NCI-H510A (cell line): ENCODE measurements at regions not wholly inside any gene's neighbourhood (a gene's known extent, or its start where the extent isn't known, plus 50 kb on each side); places are given as distances from the start of the nearest gene placed in this dataset.

Source experiments
- DNase-seq: peaks from one replicate; lab custom pipeline; 2025; lab: John Stamatoyannopoulos, UW

DNA sequence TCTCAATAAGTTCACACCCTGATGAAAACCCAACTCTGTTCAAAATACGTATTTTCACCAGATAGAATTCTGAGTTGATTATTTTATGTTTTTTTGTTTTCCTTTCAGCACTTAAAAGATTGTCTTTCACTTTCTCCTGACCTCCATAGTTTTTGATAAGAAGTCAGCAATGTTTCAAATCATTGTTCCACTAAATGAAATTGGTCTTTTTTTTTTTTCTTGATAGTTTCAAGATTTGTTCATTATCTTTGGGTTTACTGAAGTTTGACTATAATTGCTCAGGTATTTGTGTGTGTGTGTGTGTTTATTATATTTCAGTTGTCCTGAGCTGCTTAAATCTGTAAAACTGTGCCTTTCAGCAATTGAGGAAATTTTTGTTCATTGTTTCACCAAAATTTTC is 498.7 kb downstream of the TLE1 start:
- DNase-seq: no peak

DNA sequence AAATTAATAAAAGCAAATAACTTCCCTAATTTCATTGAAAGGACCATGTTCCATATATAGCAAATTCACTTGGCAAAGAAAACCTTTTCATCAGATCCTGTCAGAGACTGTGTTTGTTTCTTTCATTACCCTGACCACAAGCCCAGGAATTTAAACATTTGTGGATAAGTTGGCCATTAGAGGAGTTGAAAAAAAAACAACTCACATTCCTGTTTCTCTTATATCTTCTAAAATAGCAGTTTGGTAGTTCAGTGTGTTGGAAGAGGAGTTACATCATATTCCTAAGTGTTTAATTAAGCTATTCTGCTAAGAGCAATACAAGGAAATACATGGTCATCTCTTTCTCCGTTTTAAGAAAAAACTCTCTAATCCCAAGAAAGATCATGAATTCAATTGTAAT is 505.6 kb downstream of the TLE1 start:
- DNase-seq: no peak

DNA sequence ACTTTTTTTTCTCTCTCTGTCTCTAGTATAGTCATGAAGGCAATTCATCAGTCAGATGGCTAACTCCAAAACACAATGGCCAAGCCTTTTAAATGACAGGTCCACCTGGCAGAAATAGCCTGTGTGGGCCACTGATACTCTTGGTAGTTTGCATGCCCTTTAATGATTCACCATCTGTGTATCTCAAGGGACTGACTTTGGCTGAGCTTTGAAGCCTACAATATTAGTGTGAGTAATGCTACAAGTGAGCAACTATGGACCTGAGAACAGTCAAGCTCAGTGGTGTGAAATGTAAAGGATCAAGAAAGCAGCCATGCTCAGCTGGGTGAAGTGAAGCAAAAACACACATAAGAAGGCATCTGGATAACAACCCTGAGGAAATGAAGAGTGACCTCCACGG is 506.9 kb downstream of the TLE1 start:
- DNase-seq: no peak

DNA sequence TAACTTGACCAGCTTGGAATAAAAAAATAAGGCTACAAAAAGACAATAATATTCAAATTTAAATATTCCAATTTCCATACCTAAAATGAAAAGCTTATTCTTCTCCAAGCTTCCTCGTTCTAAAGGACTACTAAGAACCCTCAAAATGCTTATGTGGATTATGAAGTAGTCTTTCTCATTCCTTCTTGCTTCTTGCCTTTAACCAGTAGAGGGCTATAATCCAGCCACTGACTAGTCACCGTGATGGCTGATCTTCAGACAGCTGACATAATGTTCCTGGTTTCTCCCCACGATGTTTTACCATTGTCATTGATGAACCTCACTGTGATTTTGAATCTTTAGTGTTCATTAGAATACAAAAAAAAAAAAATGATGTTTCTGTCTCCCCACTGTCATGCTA is 515.3 kb downstream of the TLE1 start:
- no peak for DNase-seq

DNA sequence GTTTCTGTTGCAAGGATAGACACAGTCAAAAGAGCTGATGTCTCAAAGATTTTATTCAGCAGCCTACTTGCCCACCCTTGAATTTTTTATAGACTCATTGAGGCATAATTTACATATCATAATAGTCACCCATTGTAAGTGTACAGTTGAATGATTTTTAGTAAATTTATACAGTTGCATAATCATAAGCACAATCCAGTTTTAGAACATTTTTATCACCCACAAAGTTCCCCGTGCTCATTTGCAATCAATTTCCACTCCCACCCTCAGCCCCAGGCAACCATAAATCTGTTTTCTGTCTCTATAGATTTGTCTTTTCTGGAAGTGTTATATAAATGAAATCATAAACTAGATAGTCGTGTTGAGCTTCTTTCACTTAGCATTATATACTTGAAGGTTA is 517.7 kb downstream of the TLE1 start:
- DNase-seq: no peak

DNA sequence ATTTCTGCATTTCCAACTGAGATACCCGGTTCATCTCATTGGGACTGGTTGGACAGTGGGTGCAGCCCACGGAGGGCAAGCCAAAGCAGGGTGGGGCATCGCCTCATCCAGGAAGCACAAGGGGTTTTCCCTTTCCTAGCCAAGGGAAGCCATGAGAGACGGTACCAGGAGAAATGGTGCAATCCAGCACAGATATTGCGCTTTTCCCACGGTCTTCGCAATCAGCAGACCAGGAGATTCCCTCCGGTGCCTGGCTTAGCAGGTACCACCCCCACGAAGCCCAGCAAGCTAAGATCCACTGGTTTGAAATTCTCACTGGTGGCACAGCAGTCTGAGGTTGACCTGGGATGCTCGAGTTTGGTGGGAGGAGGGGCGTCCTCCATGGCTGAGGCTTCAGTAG is 527.0 kb downstream of the TLE1 start:
- no peak for DNase-seq

DNA sequence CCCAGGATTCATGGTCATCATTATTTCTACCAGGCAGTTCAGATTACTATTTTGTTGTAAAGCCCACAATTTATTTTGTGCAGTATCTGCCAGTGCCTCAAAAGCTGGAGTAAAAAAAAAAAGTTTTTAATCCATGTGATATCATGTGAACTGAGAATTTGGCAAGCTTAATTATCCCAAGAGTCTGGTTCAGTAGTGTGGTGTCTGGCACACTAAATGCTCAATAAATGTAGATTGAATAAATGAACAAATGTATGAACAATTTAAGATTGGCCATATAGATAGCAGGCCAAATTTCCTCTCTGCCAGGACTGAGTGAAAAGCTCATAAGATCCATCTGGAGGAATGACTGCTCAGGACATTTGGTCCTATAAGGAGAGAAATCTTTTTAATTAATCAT is 533.0 kb downstream of the TLE1 start:
- no peak for DNase-seq

DNA sequence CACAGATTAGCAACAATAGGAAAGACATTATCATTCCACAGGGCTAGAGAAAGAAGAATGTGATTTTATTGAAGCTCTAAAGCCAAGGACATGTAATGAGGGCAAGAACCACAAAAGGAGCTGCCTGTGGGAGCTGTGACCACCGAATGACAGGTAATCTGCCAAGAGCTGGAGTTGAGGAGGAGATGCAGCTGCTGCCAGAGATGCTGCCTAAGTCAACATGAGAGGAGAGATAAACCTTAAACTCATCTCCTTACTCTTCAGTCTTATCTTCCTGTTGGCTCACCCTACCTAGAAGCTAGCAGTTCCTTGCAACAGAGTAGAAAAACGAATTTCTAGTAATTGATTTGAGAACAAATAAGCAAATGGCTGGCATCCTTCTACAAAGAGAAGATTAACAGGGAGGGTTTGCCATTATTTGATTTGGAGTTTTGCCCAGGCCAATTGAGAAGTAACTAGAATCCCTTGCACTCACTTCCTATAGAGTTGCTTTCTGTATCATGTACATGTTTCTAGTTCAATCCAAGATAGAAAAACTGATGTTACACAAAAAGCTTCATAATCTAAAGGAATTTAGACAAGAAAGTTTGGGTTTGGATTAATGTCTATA is 539.2 kb downstream of the TLE1 start:
- peak; percentile 16 for DNase-seq

DNA sequence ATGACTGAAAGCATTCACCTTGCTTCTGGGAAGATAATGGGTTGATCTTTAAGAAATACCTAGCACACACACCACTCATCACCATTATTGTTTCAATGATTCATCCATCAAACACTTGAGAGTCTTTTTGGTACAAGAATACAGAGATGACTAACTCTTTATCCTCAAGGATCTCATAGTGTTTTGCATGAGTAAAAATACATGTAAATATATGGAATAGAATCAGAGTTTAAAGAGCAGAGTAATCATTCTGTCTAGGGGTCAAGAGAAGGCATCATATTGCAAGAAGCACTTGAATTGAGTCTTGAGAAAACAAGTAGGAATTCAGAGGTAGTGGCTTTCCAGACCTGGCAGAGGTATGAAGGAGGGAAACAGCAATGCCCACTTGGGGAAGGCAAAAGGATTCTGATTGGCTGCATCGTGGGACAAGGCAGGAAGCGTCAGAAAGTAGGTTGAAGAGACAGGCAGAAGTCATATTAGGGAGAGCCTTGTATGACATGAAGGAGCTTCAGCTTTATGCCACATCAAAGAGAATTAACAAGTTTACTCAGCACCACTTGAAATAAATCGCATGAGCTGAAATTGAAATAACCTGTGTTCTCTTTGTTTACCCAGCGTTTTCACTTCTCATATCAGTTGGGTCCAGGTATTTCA is 542.5 kb downstream of the TLE1 start:
- peak; percentile 34 for DNase-seq

DNA sequence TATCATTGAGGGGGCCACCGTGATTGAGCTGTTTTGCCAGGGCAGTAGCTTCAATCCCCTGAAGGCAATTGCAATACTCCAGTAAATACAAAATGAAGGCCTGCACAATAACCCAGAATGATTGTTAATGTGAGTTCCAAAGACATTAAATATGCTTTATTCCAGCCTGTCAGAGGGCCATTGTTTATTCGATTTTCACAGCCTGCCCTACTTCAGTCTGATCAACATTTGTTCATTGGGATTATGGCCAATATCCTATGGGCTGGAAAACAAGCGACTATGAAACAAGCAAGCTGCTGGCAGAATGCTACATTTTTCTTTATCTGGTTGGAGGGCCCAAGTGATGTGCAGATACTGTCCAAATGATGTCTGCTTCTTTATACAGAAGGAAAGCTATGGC is 543.1 kb downstream of the TLE1 start:
- DNase-seq: no peak

DNA sequence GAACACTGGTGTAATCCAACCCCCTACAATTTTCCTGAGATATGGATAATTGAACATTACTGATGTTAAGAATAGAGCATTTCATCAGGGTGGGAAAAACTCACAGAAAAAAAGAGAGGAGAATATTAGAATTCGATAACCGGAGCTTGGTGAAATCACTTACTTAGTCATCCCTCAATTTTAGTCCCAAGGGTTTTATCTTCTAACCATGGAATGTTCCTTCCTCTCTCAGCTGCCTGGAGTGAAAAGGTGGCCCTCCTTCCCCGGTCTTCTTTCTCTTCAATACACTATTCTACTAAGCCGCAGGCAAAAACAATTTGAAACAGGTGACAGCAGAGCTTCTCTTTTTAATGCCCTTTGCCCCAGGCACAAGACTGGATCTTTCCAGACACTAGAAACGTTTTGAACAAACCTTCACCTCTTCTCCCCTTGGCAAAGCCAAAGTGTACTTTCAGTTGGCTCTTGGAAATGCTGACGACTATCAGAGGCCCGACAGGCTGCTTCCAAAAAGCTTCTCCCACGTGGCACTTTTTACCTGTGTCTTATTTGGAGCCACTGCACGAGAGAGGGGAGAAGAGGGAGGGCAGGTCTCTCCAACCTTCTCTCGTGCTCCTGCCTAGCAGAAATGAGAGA is 543.9 kb downstream of the TLE1 start:
- no peak for DNase-seq

DNA sequence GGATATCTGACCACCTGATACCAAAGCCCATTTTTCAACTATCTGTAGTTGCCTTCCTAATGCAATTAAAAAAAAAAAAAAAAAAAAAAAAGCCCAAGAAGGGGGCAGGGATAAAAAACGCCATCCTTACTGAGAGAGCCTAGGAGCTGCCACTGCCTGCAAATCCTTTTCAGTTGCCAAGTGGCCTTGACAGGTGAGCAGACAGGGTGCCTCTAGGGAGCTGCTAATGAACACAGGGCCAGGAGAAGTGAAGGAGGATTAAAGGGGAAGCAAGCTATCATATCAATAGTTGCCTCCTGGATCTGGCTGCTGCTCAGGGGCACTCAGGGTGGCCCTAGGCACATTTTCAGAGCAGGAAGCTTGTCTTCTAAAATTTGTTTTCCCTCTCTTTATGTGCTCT is 547.4 kb downstream of the TLE1 start:
- no peak for DNase-seq

DNA sequence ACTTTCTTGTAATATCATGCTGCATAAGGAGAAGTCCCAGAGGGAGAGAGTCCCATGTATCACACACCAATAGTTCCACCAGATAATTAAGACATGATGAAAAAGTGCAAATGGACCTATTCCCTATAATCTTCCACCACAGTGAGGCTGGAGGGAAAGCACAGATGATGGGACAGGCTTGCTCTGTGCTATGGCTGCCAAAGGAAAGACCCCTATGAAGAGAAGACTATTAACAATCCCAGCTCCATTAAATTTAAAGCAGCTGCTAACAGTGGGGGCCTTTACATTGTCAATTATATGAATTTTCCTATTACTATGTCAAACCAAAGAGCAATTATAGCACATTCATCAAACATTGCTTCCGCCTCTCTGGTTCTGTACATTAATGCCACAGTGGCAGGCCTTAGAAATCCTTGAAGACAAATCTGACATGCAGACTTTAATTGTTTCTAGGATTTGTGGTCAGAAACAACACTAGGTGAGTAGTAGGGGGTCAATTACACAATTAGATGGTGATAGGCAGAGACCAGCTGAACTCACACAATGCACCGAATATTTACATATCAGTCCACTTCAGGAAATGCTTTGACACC is 551.3 kb downstream of the TLE1 start:
- no peak for DNase-seq

DNA sequence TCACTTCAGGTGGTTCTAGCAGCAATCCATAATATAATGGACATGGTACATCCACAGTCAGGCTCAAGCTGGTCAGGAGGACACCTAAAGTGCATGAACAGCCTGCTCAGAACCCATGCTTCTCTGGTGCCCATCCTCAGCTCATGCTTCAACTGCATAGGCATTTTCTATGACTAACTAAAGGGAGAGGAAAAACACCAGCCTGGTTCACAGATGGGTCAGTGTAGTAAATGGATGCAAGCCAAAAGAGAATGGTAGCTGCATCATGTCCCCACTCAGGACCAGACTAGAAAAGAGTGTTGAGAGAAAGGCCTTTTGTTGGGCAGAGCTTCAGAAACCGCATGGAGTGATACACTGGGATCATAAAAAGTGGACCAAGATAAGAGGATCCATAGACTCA is 556.6 kb downstream of the TLE1 start:
- no peak for DNase-seq

DNA sequence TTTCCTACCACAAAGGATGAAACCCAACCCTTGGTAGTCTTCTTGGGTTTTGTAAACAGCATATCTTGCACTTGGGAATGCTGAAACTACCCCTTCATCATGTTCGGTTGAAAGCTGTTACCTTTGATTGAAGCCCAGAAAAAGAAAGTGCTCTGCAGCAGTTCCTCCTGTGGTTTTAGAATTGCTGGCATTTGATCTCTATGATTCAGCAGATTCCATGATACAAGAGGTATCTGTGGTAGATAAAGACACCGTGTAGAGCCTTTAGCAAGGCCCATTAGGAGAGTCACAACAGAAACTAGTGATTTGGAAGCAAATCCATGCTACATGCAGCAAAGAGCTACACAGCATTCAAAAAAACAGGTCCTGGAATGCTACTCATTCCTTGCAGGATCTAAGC is 557.0 kb downstream of the TLE1 start:
- no peak for DNase-seq

DNA sequence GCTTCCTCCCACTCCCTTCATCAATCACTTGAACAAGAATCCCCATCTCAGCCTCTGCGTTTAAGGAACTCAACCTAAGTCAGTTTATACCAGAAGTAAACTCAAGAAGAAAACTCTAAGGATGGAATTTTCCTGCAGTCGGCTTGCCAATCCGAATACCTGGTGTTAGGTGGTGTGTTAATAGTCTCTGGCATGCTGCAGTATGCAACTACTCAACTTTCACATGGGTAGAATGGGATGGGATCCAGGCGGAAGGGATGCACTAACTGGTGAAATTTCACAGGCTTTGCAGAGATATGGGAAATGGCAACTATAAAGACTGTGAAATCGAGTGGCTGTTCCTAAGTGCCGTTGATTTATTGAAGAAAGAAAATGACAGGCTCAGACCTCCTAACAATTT is 560.6 kb downstream of the TLE1 start:
- DNase-seq: no peak

DNA sequence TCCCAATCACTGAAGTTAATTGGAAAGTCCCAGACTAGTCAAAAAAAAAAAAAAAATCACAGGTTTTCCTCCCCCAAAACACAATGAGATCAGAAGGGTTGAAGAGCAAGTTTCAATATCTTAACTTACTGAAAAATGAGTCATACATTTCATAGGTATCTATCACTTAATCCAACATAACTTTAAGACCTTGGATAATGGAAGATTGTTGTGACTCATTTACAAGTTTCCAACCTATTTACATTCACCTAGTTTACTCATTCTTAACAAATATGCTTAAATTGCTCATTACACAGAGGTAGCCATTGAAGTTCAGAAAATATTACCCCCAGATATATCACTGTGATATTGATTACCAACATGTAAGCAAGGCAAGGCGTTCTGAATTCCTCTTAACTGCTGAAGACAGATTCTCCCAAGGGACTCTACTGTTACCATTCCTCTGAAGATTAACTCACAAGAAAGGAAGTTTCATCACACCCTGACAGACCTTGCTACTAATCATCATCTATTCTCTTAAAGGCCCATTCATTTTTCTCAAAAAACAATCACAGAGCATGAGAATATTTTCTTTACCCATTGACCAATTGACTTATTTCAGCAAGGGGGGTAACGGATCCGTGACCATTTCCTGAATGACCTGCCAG is 563.8 kb downstream of the TLE1 start:
- DNase-seq: no peak

DNA sequence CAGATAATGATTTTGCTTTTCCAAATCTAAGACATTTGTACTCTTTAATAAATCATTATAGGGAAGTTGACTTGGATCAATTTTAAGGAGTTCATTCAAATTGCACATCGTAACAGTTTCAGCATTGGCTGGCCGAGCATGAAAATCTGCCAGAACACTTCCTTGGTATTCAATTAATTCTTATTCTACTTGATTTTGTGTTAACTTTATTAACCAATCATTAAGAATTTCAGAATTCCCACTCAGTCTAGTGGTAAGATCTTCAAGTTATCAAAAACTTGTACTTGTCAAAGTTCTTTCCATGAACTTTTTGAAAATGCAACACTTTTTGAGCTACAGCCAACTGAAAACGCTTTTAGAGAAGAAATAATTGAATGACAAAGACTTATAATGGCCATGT is 565.8 kb downstream of the TLE1 start:
- no peak for DNase-seq

DNA sequence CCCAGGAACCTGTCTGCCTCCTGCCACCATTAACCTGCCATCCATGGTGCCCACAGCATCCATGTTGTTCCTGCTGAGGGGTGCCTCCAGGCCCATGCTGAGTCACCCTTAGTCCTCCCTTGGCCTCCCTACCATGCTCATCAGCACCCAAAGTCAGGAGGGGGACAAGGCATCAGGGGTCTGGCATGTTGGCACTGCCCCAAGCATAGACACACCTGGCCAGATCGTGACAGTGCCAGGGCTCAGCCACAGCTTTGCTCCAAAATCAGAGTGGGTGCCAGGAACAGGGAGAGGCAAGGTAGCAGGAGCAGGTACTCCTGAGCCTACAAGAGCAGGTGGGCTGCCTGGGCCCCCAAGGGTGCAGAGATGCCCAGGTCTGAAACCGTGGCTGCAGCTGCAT is 566.6 kb downstream of the TLE1 start:
- no peak for DNase-seq

DNA sequence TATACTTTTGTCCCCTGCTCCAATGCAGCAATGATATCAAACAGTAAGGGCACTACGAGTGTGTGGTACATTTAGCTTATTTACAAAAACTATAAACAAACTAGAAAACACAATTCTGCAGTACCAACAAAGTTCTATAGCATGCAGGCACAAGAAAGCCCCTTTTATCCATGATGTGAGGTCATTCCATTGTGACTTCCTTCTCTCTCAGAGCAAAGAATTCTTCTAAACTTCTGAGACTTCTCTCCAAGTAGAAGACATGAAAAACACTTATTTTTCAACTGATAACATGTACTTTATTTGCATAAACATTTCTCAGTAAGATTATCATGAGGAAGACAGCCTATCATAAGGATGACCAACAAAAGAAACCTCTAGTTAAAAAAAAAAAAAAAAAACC is 569.8 kb downstream of the TLE1 start:
- DNase-seq: no peak

DNA sequence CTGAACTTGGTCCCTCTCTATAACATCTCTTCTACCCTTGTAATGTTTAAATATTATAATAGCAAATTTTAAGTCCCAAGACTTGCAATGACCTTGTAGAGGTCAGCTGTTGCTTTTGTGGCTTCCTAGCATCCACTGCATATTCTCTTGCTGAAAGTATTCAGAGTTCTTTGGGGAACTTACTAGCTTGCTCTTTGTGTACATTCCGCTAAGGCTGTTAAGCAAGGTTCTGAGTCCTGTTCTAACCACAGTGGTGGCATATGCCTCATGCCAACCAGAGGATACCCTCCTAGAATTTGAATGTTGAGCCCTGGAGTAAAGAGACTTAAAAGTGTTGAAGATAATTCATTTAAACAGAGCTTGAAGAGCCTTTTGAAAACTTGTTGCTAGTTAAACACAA is 570.9 kb downstream of the TLE1 start:
- no peak for DNase-seq

DNA sequence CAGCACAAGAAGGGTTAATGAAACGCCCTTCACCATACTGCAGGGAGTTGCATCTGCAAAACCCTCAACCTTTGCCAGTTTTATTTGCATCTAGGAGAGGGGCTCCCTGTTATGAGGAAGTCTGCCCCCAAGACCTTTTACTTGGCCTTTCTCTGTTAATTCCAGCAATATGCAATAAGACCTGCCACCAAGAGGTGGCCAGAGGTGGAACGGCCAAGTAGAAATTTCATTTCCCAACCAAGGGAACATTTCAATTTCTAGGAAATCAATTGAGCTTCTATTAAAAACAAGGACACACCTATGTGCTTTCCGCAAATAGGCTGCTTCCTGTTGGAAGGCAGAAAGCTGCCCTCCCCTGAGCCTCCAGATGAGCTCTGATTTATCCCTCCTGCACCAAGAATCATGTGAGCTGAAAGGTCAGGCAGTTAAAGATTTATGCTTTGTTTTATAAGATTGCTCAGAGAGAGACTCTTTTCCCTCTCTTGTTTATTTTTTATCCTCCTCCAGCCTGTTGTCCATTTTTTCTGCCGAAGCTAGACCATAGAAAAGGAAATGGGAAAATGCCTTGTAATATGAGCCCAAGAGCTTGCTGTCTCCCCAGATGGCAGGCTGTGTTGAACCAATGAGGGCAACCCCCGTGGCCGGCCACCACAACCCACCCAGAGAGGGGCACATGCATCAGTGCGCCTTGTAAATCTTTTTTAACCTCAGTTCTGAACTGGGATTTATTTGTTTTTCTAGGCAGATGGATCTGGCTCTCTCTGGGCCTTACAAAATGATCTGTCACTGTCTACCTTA is 572.8 kb downstream of the TLE1 start:
- DNase-seq: no peak
